ENCODE measurements at regions not wholly inside any gene's neighbourhood (a gene's known extent, or its start where the extent isn't known, plus 50 kb on each side); places are given as distances from the start of the nearest gene placed in this dataset.

DNA sequence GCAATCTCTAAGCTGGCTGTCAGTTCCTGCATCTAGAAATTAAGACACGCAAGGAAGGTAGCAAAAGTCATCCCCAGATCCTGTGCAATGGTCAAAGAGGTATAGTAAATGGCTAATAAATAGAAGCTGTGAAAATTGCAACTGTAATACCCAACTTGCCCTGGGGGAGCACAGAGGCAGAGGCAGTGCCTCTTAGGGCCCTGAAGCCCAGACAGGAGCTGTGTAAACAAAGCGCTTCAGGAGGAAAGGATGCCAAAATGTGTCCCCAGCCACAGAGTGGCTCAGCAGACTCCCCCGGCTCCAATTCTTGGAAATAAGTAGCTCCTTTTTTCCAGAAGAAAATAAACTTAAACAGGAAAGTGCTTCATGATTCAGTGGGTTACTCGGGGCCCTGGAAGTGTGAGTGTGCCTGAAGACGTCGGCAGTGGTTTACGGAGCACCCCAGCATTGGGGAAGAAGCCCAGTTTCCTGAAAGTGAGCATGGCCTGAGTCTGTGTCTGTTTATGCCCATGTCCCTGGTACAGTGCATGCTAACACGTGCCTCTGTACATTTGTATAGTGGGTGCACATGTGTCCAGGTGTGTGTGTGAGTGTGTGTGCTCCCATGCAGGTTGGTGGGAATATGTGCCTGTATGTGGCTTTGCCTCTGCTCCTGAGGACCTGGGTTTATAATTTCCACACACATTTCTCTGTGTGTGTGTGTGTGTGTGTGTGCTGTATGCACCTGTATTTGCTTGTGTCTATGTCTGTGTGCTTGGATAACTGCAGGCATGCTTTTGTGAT lies 246.7 kb downstream of the MAFB start:
- TF ChIP-seq POLR2A (IDR thresholded peaks at IDR 0.05), result no peak
- TF ChIP-seq POLR2AphosphoS5 (IDR thresholded peaks at IDR 0.05), result no peak
- TF ChIP-seq, protein P1, sequence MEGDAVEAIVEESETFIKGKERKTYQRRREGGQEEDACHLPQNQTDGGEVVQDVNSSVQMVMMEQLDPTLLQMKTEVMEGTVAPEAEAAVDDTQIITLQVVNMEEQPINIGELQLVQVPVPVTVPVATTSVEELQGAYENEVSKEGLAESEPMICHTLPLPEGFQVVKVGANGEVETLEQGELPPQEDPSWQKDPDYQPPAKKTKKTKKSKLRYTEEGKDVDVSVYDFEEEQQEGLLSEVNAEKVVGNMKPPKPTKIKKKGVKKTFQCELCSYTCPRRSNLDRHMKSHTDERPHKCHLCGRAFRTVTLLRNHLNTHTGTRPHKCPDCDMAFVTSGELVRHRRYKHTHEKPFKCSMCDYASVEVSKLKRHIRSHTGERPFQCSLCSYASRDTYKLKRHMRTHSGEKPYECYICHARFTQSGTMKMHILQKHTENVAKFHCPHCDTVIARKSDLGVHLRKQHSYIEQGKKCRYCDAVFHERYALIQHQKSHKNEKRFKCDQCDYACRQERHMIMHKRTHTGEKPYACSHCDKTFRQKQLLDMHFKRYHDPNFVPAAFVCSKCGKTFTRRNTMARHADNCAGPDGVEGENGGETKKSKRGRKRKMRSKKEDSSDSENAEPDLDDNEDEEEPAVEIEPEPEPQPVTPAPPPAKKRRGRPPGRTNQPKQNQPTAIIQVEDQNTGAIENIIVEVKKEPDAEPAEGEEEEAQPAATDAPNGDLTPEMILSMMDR (IDR thresholded peaks at IDR 0.05), result no peak
- TF ChIP-seq EP300 (IDR thresholded peaks at IDR 0.05), result no peak

All from sigmoid colon (tissue), 4 donors.